Spleen (tissue), 11 donors: ENCODE measurements at regions not wholly inside any gene's neighbourhood (a gene's known extent, or its start where the extent isn't known, plus 50 kb on each side); places are given as distances from the start of the nearest gene placed in this dataset.

Experiments
- DNase-seq: peaks from one replicate; pipeline ENCODE4 v3.0.0-alpha.2; 2020
- H3K27ac ChIP-seq, 8 donors: fragments of 200-600 bp; sonication (generic) in 7 of 8; 1 replicate in 4 of 8; 2 replicates in 4 of 8; pipeline versions ENCODE4 v1.5.0 to v1.8.0; 2016 to 2021; ENCODE audit warnings: inconsistent platforms in 4 of 8, mild to moderate bottlenecking in 4 of 8, moderate library complexity in 1 of 8
- H3K27me3 ChIP-seq, 7 donors: fragments of 200-600 bp; sonication (generic) in 6 of 7; replicated peaks in 1 of 7; 1 replicate in 4 of 7; 2 replicates in 3 of 7; pipeline versions ENCODE4 v1.5.0 to v1.8.0; 2016 to 2021; ENCODE audit warnings: inconsistent platforms in 3 of 7, mild to moderate bottlenecking in 1 of 7
- H3K36me3 ChIP-seq, 6 donors: fragments of 200-600 bp; sonication (generic) in 5 of 6; 1 replicate in 4 of 6; 2 replicates in 2 of 6; pipeline versions ENCODE4 v1.5.0 to v1.8.0; 2016 to 2021; ENCODE audit warnings: inconsistent platforms in 2 of 6
- H3K4me1 ChIP-seq, 6 donors: fragments of 200-600 bp; sonication (generic) in 5 of 6; 1 replicate in 3 of 6; 2 replicates in 3 of 6; pipeline versions ENCODE4 v1.5.0 to v1.8.0; 2016 to 2021; ENCODE audit warnings: inconsistent platforms in 3 of 6
- H3K4me3 ChIP-seq, 8 donors: fragments of 200-600 bp; sonication (generic) in 7 of 8; 1 replicate in 4 of 8; 2 replicates in 4 of 8; pipeline versions ENCODE4 v1.5.0 to v1.8.0; 2016 to 2021; ENCODE audit warnings: inconsistent platforms in 4 of 8, mild to moderate bottlenecking in 4 of 8, moderate library complexity in 2 of 8
- H3K9me3 ChIP-seq, 8 donors: fragments of 200-600 bp; sonication (generic) in 7 of 8; 1 replicate in 4 of 8; 2 replicates in 4 of 8; pipeline versions ENCODE4 v1.5.0 to v1.8.0; 2016 to 2021; ENCODE audit warnings: inconsistent platforms in 4 of 8
- POLR2A ChIP-seq, 3 donors: fragments of 450-650 bp; IDR thresholded peaks; one replicate each; pipeline ENCODE4 v1.5.1; 2017; ENCODE audit warnings: antibody characterized with exemption in 3 of 3, mild to moderate bottlenecking in 1 of 3
- POLR2AphosphoS5 ChIP-seq, 3 donors: sonication (generic); formaldehyde crosslinking; IDR thresholded peaks; one replicate each; pipeline ENCODE4 v1.5.1; 2017; ENCODE audit warnings: antibody characterized with exemption in 3 of 3
- WGBS, 5 donors: extraction: QIAGEN DNeasy Blood & Tissue Kit in 3 of 5; methylation state at CpG; one replicate each; pipeline versions ENCODE4 v1.1.5 to v1.1.7; 2013 to 2018; 5-methylcytosine and 5-hydroxymethylcytosine counted together
- intact Hi-C: fragments of 100-400 bp; cut with DNase I; formaldehyde crosslinking; loops from one replicate; pipeline ENCODE4 v1.15.0; 2023; ENCODE audit warnings: low total_unique reads
- TF ChIP-seq, protein P1 (sequence below), 11 experiments: fragments of 200-600 bp in 7 of 11; fragments of 450-650 bp in 4 of 11; sonication (generic) in 4 of 11; IDR thresholded peaks in 8 of 11; conservative IDR thresholded peaks in 3 of 11; 1 replicate in 7 of 11; 2 replicates in 4 of 11; pipeline versions ENCODE4 v1.4.0 to v1.8.0; 2016 to 2021; ENCODE audit warnings: antibody characterized with exemption in 11 of 11, inconsistent platforms in 4 of 11, mild to moderate bottlenecking in 1 of 11
- donor health status: healthy with polysubstance abuse.
- donor health status: DM: no; HTN: no; CAD: no; lungs with moderate emphysema.
- donor health status: DM: no; HTN: no; CAD: no.
- donor health status: Bipolar disorder and iron deficiency.
- donor health status: healthy.
- donor health status: DM: no; HTN: no; CAD: no.
- donor health status: DM: yes; HTN: yes; CAD: no.

DNA sequence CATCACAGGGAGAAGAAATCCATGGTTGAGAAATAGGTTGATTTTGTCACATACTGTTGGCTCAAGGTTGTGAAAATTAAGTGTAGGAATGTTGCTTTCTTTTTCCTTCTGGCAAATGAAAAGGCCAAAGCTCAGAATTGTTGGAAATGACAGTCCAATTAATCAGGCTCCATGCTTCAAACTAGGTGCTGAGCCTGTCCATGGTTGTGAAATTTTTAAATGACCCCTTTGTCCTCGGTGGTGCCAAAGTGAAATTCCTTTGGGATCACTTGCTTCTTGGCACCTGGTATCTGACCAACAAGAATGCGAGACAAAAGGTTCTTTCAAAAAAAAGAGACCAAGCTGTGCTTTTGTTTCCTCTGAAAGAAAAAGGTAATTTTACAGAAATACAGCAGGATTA is 451.9 kb downstream of the ETS1 start:
- TF ChIP-seq, protein P1, sequence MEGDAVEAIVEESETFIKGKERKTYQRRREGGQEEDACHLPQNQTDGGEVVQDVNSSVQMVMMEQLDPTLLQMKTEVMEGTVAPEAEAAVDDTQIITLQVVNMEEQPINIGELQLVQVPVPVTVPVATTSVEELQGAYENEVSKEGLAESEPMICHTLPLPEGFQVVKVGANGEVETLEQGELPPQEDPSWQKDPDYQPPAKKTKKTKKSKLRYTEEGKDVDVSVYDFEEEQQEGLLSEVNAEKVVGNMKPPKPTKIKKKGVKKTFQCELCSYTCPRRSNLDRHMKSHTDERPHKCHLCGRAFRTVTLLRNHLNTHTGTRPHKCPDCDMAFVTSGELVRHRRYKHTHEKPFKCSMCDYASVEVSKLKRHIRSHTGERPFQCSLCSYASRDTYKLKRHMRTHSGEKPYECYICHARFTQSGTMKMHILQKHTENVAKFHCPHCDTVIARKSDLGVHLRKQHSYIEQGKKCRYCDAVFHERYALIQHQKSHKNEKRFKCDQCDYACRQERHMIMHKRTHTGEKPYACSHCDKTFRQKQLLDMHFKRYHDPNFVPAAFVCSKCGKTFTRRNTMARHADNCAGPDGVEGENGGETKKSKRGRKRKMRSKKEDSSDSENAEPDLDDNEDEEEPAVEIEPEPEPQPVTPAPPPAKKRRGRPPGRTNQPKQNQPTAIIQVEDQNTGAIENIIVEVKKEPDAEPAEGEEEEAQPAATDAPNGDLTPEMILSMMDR (IDR thresholded peaks at IDR 0.05 in 8 of 11, conservative IDR thresholded peaks at IDR 0.05 in 3 of 11): no peak
- no peak for TF ChIP-seq POLR2AphosphoS5 (IDR thresholded peaks at IDR 0.05)
- TF ChIP-seq POLR2A (IDR thresholded peaks at IDR 0.05): no peak
- no peaks in the 10 kb centered on the region for H3K4me1 ChIP-seq
- no peaks in the 10 kb centered on the region for H3K36me3 ChIP-seq
- H3K9me3 ChIP-seq: peaks cover 0 to 10% (median 2%) of the 10 kb centered on the region in 8 donors
- no peak overlapping the region for H3K4me3 ChIP-seq
- no peaks in the 10 kb centered on the region for H3K27me3 ChIP-seq
- H3K27ac ChIP-seq: no peak overlapping the region
- WGBS, 5 donors: 75 to 95% (median 87%) methylated on average over 2 of the region's 2 CpGs
- no peak for DNase-seq
- intact Hi-C loops: no loop called here

GRCh38 chr11:128133501-128133900 is 453.9 kb downstream of the ETS1 start:
- WGBS, 5 donors: 75 to 90% (median 83%) methylated on average over 3 of the region's 3 CpGs
- DNase-seq: no peak
- Histone ChIP-seq H3K27me3 (no peaks in the 10 kb centered on the region), H3K4me1 (no peaks in the 10 kb centered on the region), H3K9me3 (no peaks in the 10 kb centered on the region), H3K36me3 (no peaks in the 10 kb centered on the region), H3K27ac (no peak overlapping the region), H3K4me3 (no peak overlapping the region)
- no peak for TF ChIP-seq POLR2AphosphoS5 (IDR thresholded peaks at IDR 0.05)
- TF ChIP-seq, protein P1 (IDR thresholded peaks at IDR 0.05 in 8 of 11, conservative IDR thresholded peaks at IDR 0.05 in 3 of 11): no peak
- no peak for TF ChIP-seq POLR2A (IDR thresholded peaks at IDR 0.05)
- intact Hi-C loops: no loop called here

- Histone ChIP-seq H3K4me3 (no peak overlapping the region), H3K27me3 (no peaks in the 10 kb centered on the region), H3K9me3 (no peaks in the 10 kb centered on the region), H3K4me1 (no peaks in the 10 kb centered on the region), H3K27ac (no peak overlapping the region), H3K36me3 (no peaks in the 10 kb centered on the region)
- TF ChIP-seq POLR2A (IDR thresholded peaks at IDR 0.05) (no peak), POLR2AphosphoS5 (IDR thresholded peaks at IDR 0.05) (no peak)
- TF ChIP-seq, protein P1 (IDR thresholded peaks at IDR 0.05 in 8 of 11, conservative IDR thresholded peaks at IDR 0.05 in 3 of 11): no peak
- intact Hi-C loops: no loop called here
- no peak for DNase-seq
Observed at GRCh38 chr11:128130052-128130451, 457.3 kb downstream of the ETS1 start.

- Histone ChIP-seq H3K4me3 (no peak overlapping the region), H3K4me1 (no peaks in the 10 kb centered on the region), H3K36me3 (no peaks in the 10 kb centered on the region), H3K27ac (no peak overlapping the region), H3K27me3 (no peaks in the 10 kb centered on the region), H3K9me3 (no peaks in the 10 kb centered on the region)
- TF ChIP-seq POLR2AphosphoS5 (IDR thresholded peaks at IDR 0.05): no peak
- TF ChIP-seq POLR2A (IDR thresholded peaks at IDR 0.05): no peak
- TF ChIP-seq, protein P1 (IDR thresholded peaks at IDR 0.05 in 8 of 11, conservative IDR thresholded peaks at IDR 0.05 in 3 of 11): no peak
- 87 to 98% (median 94%) methylated on average over 3 of the region's 3 CpGs for WGBS, 5 donors
- no peak for DNase-seq
- intact Hi-C loops: no loop called here
Observed at GRCh38 chr11:128125723-128126122, 461.6 kb downstream of the ETS1 start.
